ENCODE measurements at regions not wholly inside any gene's neighbourhood (a gene's known extent, or its start where the extent isn't known, plus 50 kb on each side); places are given as distances from the start of the nearest gene placed in this dataset.
"Not testable (repeated sequence)": the region's sequence is repeated elsewhere in the genome, so short reads cannot be mapped to it uniquely, and the experiment has no call there.

GRCh38 chr1:206256935-206257334, 53.6 kb downstream of the SRGAP2 start:
- DNase-seq (ENCODE audit: low spot score), result not testable (repeated sequence)

GRCh38 chr1:206261473-206261872, 58.1 kb downstream of the SRGAP2 start:
- not testable (repeated sequence) for DNase-seq (ENCODE audit: low spot score)

- not testable (repeated sequence) for DNase-seq (ENCODE audit: low spot score)
Observed at GRCh38 chr1:206262424-206262823, 59.1 kb downstream of the SRGAP2 start.

GRCh38 chr1:206264916-206265315, 61.6 kb downstream of the SRGAP2 start:
- not testable (repeated sequence) for DNase-seq (ENCODE audit: low spot score)

- DNase-seq (ENCODE audit: low spot score), result not testable (repeated sequence)
Observed at GRCh38 chr1:206271153-206271552, 67.8 kb downstream of the SRGAP2 start.

GRCh38 chr1:206273104-206273503, 69.8 kb downstream of the SRGAP2 start:
- not testable (repeated sequence) for DNase-seq (ENCODE audit: low spot score)

- not testable (repeated sequence) for DNase-seq (ENCODE audit: low spot score)
Observed at GRCh38 chr1:206276143-206276542, 72.8 kb downstream of the SRGAP2 start.

GRCh38 chr1:206278683-206279082, 75.3 kb downstream of the SRGAP2 start:
- not testable (repeated sequence) for DNase-seq (ENCODE audit: low spot score)

GRCh38 chr1:206280683-206281082, 77.3 kb downstream of the SRGAP2 start:
- DNase-seq (ENCODE audit: low spot score), result not testable (repeated sequence)

- not testable (repeated sequence) for DNase-seq (ENCODE audit: low spot score)
Observed at GRCh38 chr1:206281912-206282654, 78.7 kb downstream of the SRGAP2 start.

GRCh38 chr1:206285024-206285960, 82.0 kb downstream of the SRGAP2 start:
- not testable (repeated sequence) for DNase-seq (ENCODE audit: low spot score)

GRCh38 chr1:206287759-206288158, 84.4 kb downstream of the SRGAP2 start:
- not testable (repeated sequence) for DNase-seq (ENCODE audit: low spot score)

GRCh38 chr1:206288453-206288852, 85.1 kb downstream of the SRGAP2 start:
- not testable (repeated sequence) for DNase-seq (ENCODE audit: low spot score)

GRCh38 chr1:206297145-206298031, 94.0 kb downstream of the SRGAP2 start:
- not testable (repeated sequence) for DNase-seq (ENCODE audit: low spot score)

- DNase-seq (ENCODE audit: low spot score), result not testable (repeated sequence)
Observed at GRCh38 chr1:206298032-206298392, 94.7 kb downstream of the SRGAP2 start.

GRCh38 chr1:206299181-206299791, 95.9 kb downstream of the SRGAP2 start:
- not testable (repeated sequence) for DNase-seq (ENCODE audit: low spot score)

- not testable (repeated sequence) for DNase-seq (ENCODE audit: low spot score)
Observed at GRCh38 chr1:206299942-206300341, 96.6 kb downstream of the SRGAP2 start.

GRCh38 chr1:206302056-206302455, 98.7 kb downstream of the SRGAP2 start:
- DNase-seq (ENCODE audit: low spot score), result not testable (repeated sequence)

GRCh38 chr1:206307442-206307841, 104.1 kb downstream of the SRGAP2 start:
- DNase-seq (ENCODE audit: low spot score), result not testable (repeated sequence)

- not testable (repeated sequence) for DNase-seq (ENCODE audit: low spot score)
Observed at GRCh38 chr1:206310948-206311347, 107.6 kb downstream of the SRGAP2 start.

GRCh38 chr1:206311611-206312273, 108.4 kb downstream of the SRGAP2 start:
- not testable (repeated sequence) for DNase-seq (ENCODE audit: low spot score)
